Right renal pelvis (tissue), 4 donors: ENCODE measurements at regions not wholly inside any gene's neighbourhood (a gene's known extent, or its start where the extent isn't known, plus 50 kb on each side); places are given as distances from the start of the nearest gene placed in this dataset.

Experiments
- DNase-seq, 4 donors: peaks; one replicate each; pipeline ENCODE4 v3.0.0-alpha.2; 2013; ENCODE audit warnings: low read depth in 4 of 4, low spot score in 3 of 4, missing footprints in 1 of 4

GRCh38 chr14:29444805-29445204 lies 482.8 kb downstream of the PRKD1 start:
- DNase-seq = no peak

- DNase-seq = no peak
These were observed 480.7 kb downstream of the PRKD1 start for GRCh38 chr14:29446971-29447370.

- no peak for DNase-seq
These were observed 475.7 kb downstream of the PRKD1 start for GRCh38 chr14:29451941-29452340.

GRCh38 chr14:29453045-29453444 lies 474.6 kb downstream of the PRKD1 start:
- DNase-seq = no peak

- no peak for DNase-seq
These were observed 473.5 kb downstream of the PRKD1 start for GRCh38 chr14:29454026-29454693.

- DNase-seq = no peak
These were observed 469.1 kb downstream of the PRKD1 start for GRCh38 chr14:29458547-29458946.

- DNase-seq = no peak
These were observed 468.1 kb downstream of the PRKD1 start for GRCh38 chr14:29459531-29459930.

GRCh38 chr14:29459969-29460560 lies 467.6 kb downstream of the PRKD1 start:
- no peak for DNase-seq

GRCh38 chr14:29461101-29461500 lies 466.5 kb downstream of the PRKD1 start:
- DNase-seq = no peak

GRCh38 chr14:29461506-29461905 lies 466.1 kb downstream of the PRKD1 start:
- no peak for DNase-seq

- no peak for DNase-seq
These were observed 465.3 kb downstream of the PRKD1 start for GRCh38 chr14:29462321-29462720.

- no peak for DNase-seq
These were observed 464.9 kb downstream of the PRKD1 start for GRCh38 chr14:29462772-29463171.

- no peak for DNase-seq
These were observed 463.8 kb downstream of the PRKD1 start for GRCh38 chr14:29463727-29464395.

GRCh38 chr14:29465095-29465494 lies 462.6 kb downstream of the PRKD1 start:
- DNase-seq = no peak

- DNase-seq = no peak
These were observed 452.0 kb downstream of the PRKD1 start for GRCh38 chr14:29475641-29476040.

- no peak for DNase-seq
These were observed 441.5 kb downstream of the PRKD1 start for GRCh38 chr14:29486132-29486531.

GRCh38 chr14:29489911-29490425 lies 437.7 kb downstream of the PRKD1 start:
- DNase-seq = no peak

GRCh38 chr14:29493849-29494248 lies 433.8 kb downstream of the PRKD1 start:
- DNase-seq = no peak

GRCh38 chr14:29494312-29494711 lies 433.3 kb downstream of the PRKD1 start:
- DNase-seq = no peak

GRCh38 chr14:29503903-29504302 lies 423.7 kb downstream of the PRKD1 start:
- no peak for DNase-seq

GRCh38 chr14:29518335-29518734 lies 409.3 kb downstream of the PRKD1 start:
- no peak for DNase-seq
